Neutrophil (primary cell): ENCODE measurements at regions not wholly inside any gene's neighbourhood (a gene's known extent, or its start where the extent isn't known, plus 50 kb on each side); places are given as distances from the start of the nearest gene placed in this dataset.

Source experiments
- H3K27ac ChIP-seq: fragments of 200-600 bp; sonication (generic); 2 replicates; pipeline ENCODE4 v1.5.1; 2016; ENCODE audit warnings: mild to moderate bottlenecking, moderate library complexity
- H3K27me3 ChIP-seq: fragments of 200-600 bp; sonication (generic); 2 replicates; pipeline ENCODE4 v1.6.0; 2016; ENCODE audit warnings: mild to moderate bottlenecking
- H3K36me3 ChIP-seq: fragments of 200-600 bp; sonication (generic); 2 replicates; pipeline ENCODE4 v1.5.1; 2017
- H3K4me1 ChIP-seq, 2 experiments: fragments of 200-600 bp in 1 of 2; sonication (generic) in 1 of 2; 1 replicate in 1 of 2; 2 replicates in 1 of 2; pipeline versions ENCODE4 v1.5.1 to v1.6.1; 2013 to 2016; ENCODE audit warnings: low read depth in 1 of 2, low read length in 1 of 2, mild to moderate bottlenecking in 1 of 2, moderate library complexity in 1 of 2; ENCODE audit not compliant: control insufficient read depth in 1 of 2, insufficient read depth in 1 of 2
- H3K4me3 ChIP-seq, 2 experiments: fragments of 200-600 bp in 1 of 2; sonication (generic) in 1 of 2; 1 replicate in 1 of 2; 2 replicates in 1 of 2; pipeline ENCODE4 v1.5.1; 2013 to 2016; ENCODE audit warnings: low read depth in 1 of 2, low read length in 1 of 2, mild to moderate bottlenecking in 1 of 2, moderate library complexity in 1 of 2
- H3K9me3 ChIP-seq: fragments of 200-600 bp; sonication (generic); 2 replicates; pipeline ENCODE4 v1.5.1; 2016
- TF ChIP-seq, protein P1 (sequence below): fragments of 200-600 bp; sonication (generic); IDR thresholded peaks from 2 replicates; pipeline ENCODE4 v1.5.1; 2016; ENCODE audit warnings: antibody characterized with exemption

DNA sequence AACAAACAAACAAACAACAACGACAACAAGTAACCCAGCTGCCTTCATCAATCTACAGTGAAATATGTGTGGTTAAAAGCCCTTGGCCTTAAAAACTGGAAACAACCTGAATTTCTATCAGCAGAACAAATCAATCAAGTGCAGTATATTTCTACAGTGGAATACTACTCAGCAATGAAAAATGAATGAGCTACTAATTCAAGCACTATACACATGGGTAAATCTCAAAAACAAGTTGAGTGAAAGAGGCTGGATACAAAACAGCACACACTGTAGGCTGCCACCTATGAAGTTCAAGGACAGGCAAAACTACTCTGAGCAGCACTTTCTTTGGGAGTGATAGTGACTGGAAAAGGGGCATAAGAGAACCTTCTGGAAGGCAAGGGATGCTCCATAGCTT, 395.5 kb upstream of the PROK2 start:
- no peaks in the 10 kb centered on the region for H3K9me3 ChIP-seq
- no peaks in the 10 kb centered on the region for H3K36me3 ChIP-seq
- H3K27ac ChIP-seq = no peak overlapping the region
- TF ChIP-seq, protein P1, sequence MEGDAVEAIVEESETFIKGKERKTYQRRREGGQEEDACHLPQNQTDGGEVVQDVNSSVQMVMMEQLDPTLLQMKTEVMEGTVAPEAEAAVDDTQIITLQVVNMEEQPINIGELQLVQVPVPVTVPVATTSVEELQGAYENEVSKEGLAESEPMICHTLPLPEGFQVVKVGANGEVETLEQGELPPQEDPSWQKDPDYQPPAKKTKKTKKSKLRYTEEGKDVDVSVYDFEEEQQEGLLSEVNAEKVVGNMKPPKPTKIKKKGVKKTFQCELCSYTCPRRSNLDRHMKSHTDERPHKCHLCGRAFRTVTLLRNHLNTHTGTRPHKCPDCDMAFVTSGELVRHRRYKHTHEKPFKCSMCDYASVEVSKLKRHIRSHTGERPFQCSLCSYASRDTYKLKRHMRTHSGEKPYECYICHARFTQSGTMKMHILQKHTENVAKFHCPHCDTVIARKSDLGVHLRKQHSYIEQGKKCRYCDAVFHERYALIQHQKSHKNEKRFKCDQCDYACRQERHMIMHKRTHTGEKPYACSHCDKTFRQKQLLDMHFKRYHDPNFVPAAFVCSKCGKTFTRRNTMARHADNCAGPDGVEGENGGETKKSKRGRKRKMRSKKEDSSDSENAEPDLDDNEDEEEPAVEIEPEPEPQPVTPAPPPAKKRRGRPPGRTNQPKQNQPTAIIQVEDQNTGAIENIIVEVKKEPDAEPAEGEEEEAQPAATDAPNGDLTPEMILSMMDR = no peak
- no peak overlapping the region for H3K4me3 ChIP-seq
- H3K4me1 ChIP-seq = peaks cover 18 to 19% of the 10 kb centered on the region in 2 experiments
- peaks cover 61% of the 10 kb centered on the region for H3K27me3 ChIP-seq

DNA sequence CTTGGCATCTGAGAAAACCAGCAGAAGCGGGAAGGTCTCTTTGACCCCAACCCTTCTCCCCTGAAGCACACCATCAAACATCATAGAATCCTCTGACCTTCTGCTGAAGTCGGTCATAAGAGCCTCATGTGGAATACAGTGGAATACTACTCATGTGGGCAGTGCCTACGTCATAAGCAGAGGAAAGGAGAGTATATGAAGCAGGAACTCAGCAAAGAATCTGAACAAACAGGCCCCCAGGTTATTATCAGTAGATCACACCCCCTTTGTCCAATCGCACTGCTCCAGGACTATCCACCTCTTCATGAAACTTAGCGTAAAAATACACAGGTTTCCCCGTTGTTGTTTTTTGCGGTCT, 394.1 kb upstream of the PROK2 start:
- Histone ChIP-seq H3K36me3 (no peaks in the 10 kb centered on the region), H3K27me3 (peaks cover 61% of the 10 kb centered on the region), H3K4me3 (no peak overlapping the region), H3K27ac (no peak overlapping the region), H3K4me1 (peaks cover 18 to 19% of the 10 kb centered on the region in 2 experiments), H3K9me3 (no peaks in the 10 kb centered on the region)
- TF ChIP-seq, protein P1 = no peak

DNA sequence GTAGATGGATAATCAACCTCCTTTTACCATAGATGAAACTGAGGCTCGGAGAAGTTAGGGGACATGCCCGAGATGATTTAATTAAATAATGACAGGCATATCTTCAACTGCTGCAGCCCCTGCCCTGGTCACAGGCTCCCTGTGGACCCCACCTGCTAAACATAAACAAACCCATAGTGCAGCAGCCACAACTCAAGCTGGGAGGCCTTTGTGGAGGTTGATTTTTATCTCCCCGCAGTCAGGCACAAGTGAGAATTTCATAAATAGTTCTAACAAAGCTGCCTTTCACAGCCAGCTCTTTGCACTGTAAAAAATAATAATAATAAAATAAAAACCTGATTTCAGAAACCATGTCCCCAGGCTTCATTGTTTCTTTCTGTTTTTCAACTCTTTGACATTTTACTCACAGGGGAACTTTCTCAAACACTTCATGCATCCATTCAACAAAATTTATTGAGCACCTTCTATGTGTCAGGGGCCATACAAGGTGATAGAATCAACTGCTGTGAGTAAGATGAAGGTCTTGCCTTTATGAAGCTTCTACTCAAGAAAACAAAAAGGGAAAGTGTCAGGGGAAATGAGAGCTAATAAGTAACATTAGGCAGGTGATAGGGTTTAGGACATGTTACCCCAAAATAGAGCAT, 393.6 kb upstream of the PROK2 start:
- Histone ChIP-seq H3K9me3 (no peaks in the 10 kb centered on the region), H3K27me3 (peaks cover 61% of the 10 kb centered on the region), H3K4me3 (no peak overlapping the region), H3K27ac (no peak overlapping the region), H3K36me3 (no peaks in the 10 kb centered on the region), H3K4me1 (peaks cover 18 to 19% of the 10 kb centered on the region in 2 experiments)
- TF ChIP-seq, protein P1 = no peak

DNA sequence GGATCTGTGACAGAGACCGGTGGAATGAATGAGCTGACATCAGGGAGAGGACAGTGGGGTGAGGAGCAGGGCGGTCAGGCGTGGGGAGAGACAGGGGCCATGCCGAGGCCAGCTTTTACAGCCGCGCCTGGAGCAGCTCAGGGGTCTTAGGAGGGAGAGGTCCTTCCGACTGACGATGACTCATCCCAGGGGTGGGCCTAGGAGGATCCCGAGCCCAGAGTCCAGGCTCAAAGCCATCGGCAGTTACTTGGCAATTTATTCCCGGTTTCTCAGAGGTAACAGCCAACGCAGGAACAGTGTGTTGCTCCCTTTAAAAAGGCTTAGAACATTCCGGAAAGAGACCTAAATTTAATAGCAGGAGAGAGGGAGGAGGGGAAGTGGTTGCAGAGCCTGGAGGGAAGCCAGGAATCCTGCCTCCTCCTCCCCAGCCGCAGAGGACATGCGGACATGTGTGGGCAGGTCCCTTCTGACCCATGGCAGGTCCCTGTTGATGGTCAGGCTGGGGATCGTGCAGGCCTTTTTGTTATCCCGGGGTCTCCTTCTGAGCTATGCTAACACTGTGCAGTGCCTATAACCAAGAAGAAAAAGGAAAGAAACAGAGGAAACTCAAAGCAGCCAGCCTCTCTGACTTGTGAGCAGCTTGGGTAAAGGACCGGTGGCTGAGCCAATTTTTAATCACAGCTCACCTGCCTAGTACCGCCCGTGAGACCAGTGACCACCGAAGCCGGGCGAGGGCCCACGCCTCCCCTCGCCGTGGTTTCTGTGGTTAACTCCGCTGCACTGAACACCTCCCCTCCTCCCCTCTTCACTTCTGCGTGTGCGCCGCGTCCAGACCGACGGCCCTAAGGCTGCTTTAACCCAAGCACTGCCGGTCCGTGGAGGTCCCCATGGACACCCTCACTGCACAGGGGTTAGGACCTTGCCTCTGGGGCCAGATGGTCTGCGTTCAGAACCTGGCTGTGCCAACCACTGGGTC, 392.4 kb upstream of the PROK2 start:
- Histone ChIP-seq H3K27ac (peak overlapping the region; percentile 6), H3K27me3 (peaks cover 61% of the 10 kb centered on the region), H3K4me3 (peak overlapping the region; percentile 29 to 51)

DNA sequence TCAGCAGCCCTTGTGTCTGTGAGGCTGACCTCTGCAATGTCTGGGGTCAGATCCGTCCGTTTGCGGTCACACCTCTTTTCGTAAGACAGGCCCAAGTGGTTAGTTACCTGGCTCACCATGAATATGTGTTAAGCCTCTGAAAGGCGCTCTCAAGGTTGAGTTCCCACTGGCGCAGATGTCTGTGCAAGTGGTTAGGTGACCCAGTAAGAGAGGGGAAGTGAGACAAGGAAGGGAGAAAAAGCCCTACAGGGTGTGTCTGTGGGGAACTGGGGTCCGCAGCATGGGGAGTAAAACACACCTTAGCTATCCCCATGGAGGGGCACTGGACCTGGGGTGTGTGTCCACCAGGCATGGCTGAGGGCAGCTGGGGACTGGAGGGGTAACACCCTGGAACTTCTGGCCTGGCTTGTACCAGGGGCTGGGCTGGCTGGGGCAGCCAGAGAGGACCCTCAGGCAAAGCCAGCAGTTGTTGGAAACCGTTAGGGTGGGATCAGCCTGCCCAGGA, 391.6 kb upstream of the PROK2 start:
- Histone ChIP-seq H3K4me1 (peaks cover 18 to 19% of the 10 kb centered on the region in 2 experiments), H3K9me3 (no peaks in the 10 kb centered on the region), H3K27me3 (peaks cover 53% of the 10 kb centered on the region), H3K36me3 (no peaks in the 10 kb centered on the region), H3K27ac (peak overlapping the region; percentile 6), H3K4me3 (peak overlapping the region in 1 of 2 experiments; percentile 29)
- TF ChIP-seq, protein P1 = no peak

More for the DNA sequence above, 392.4 kb upstream of the PROK2 start:
- Histone ChIP-seq H3K36me3 (no peaks in the 10 kb centered on the region), H3K9me3 (no peaks in the 10 kb centered on the region), H3K4me1 (peaks cover 18 to 19% of the 10 kb centered on the region in 2 experiments)
- TF ChIP-seq, protein P1 = no peak
